Activated CD4-positive, alpha-beta T cell treated with anti-CD3 and anti-CD28 coated beads for 36 hours (primary cell): ENCODE measurements at regions not wholly inside any gene's neighbourhood (a gene's known extent, or its start where the extent isn't known, plus 50 kb on each side); places are given as distances from the start of the nearest gene placed in this dataset.

ENCODE experiments used
- ATAC-seq: fragments of 200-7000 bp; cut with Tn5 transposase; one replicate; pipeline ENCODE4 v1.10.0; 2021; ENCODE audit warnings: mild to moderate bottlenecking, moderate library complexity
- CTCF ChIA-PET: fragments of 350-600 bp; sonication (Branson Sonifier 250); formaldehyde crosslinking; loops from one replicate; lab custom pipeline; 2021; ENCODE audit warnings: antibody characterized with exemption; lab: Charles Lee
- POLR2A ChIA-PET: fragments of 350-600 bp; sonication (Branson Sonifier 250); formaldehyde crosslinking; loops from one replicate; lab custom pipeline; 2021; ENCODE audit warnings: antibody characterized with exemption, inconsistent platforms; lab: Charles Lee
- DNase-seq: peaks from one replicate; pipeline ENCODE4 v3.0.0-alpha.2; 2020
- H3K27ac Mint-ChIP-seq: one replicate; pipeline ENCODE4 v1.8.0; 2021; ENCODE audit warnings: mixed read lengths
- H3K27me3 Mint-ChIP-seq: one replicate; pipeline ENCODE4 v1.8.0; 2021; ENCODE audit warnings: mixed read lengths
- H3K36me3 Mint-ChIP-seq: one replicate; pipeline ENCODE4 v1.8.0; 2021; ENCODE audit warnings: low read depth, mixed read lengths
- H3K4me1 Mint-ChIP-seq: one replicate; pipeline ENCODE4 v1.8.0; 2021; ENCODE audit warnings: mixed read lengths
- H3K4me3 Mint-ChIP-seq: one replicate; pipeline ENCODE4 v1.8.0; 2021; ENCODE audit warnings: mild to moderate bottlenecking, moderate library complexity, mixed read lengths
- H3K9me3 Mint-ChIP-seq: one replicate; pipeline ENCODE4 v1.8.0; 2021; ENCODE audit warnings: low read depth, mixed read lengths
- intact Hi-C, 2 experiments: fragments of 100-400 bp; cut with DNase I in 1 of 2; cut with micrococcal nuclease in 1 of 2; formaldehyde crosslinking; loops; one replicate each; pipeline versions ENCODE4 v1.14.2 to v1.15.1; 2022 to 2024; cut with DNase I, micrococcal nuclease

DNA sequence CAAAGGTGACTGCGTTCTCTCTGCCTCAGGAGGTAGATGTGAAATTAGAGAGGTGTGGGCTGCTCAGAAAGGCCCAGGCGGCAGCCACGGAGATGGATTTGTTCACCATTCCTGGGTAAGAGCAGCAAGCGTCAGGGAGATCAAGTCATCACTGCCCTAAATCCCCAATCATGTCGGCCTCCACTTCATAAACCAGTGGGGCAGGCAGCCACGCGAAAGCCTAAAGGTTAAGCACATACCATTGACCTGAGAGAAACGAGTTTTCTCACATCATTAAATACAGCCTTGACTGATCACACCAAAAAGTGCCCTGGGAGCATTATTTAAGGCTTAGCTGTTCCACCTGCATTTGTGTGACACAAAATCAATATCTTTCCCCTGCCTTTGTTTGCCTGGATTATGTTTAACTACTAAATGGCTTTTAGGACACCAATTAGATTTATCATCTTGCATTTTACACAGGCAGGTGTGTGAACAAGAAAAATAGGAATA is 50.7 kb upstream of the FOXB1 start:
- intact Hi-C loops, result no loop called here
- H3K4me1 Mint-ChIP-seq, result no peaks in the 10 kb centered on the region

DNA sequence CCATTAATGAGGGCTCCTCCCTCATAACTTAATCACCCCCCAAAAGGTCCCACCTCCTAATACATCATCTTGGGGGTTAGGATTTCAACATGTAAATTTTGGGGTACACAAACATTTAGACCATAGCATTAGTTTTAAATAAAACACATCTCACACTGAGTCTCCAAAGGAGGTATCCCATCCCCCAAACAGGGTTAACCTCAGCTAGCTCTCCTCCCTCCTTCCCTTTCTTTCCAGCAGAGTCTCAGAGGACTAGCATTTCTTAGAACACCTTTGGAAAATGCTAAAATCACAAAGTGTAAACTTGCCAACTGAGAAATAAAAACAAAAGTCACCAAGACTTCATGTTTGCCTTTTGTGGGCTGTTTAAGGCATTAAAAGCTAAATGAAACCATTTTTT is 51.2 kb upstream of the FOXB1 start:
- no peaks in the 10 kb centered on the region for H3K4me1 Mint-ChIP-seq
- CTCF ChIA-PET, result interaction anchor here (0.8 to 1.3 kb wide), 2 partner anchors 13 to 20 kb away, joined by 3 to 4 read pairs; no protein-coding TSS in a partner anchor
- POLR2A ChIA-PET, result no interaction called here
- H3K9me3 Mint-ChIP-seq, result peaks cover 4% of the 10 kb centered on the region
- ATAC-seq, result no peak
- intact Hi-C loops, result no loop called here
- H3K36me3 Mint-ChIP-seq, result no peaks in the 10 kb centered on the region
- no peak for DNase-seq
- no peak overlapping the region for H3K4me3 Mint-ChIP-seq
- no peak overlapping the region for H3K27ac Mint-ChIP-seq
- peaks cover 2% of the 10 kb centered on the region for H3K27me3 Mint-ChIP-seq

More for the DNA sequence above, 50.7 kb upstream of the FOXB1 start:
- DNase-seq (no peak), ATAC-seq (no peak)
- ChIA-PET POLR2A (no interaction called here), CTCF (interaction anchor here (0.8 to 1.3 kb wide), 2 partner anchors 13 to 19 kb away, joined by 3 to 4 read pairs; no protein-coding TSS in a partner anchor)
- Mint-ChIP-seq H3K36me3 (no peaks in the 10 kb centered on the region), H3K4me3 (no peak overlapping the region), H3K9me3 (peaks cover 6% of the 10 kb centered on the region), H3K27me3 (peaks cover 2% of the 10 kb centered on the region), H3K27ac (no peak overlapping the region)

DNA sequence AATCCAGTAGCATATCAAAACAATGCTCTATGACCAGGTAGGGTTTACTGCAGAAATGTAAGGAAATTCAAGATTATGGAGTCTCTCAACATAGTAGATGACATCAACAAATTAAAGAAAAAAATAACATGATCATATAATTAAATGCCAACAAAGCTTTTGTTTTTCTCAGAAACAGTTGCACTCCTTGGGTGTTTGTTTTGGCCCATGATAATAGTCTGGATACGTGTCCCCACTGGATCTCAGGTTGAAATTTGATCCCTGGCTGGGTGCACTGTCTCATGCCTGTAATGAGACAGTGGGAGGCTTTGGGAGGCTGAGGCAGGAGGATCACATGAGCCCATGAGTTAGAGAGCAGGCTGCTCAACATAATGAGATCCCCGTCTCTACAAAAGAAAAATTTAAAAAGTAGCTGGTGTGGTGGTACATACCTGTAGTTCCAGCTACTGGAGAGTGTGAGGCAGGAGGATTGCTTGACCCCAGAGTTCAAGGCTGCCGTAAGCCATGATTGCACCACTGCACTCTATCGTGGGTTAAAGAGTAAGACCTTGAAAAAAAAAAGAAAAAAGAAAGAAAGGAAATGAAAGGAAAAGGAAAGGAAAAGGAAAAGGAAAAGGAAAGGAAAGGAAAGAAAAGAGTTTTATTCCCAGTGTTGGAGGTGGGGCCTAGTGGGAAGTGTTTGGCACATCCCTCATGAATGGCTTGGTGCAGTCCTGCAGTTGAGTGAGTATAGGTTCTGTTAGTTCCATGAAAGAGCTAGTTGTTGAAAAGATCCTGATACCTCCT is 53.3 kb upstream of the FOXB1 start:
- Mint-ChIP-seq H3K27ac (no peak overlapping the region), H3K4me3 (no peak overlapping the region), H3K4me1 (no peaks in the 10 kb centered on the region), H3K9me3 (no peaks in the 10 kb centered on the region), H3K27me3 (peaks cover 5% of the 10 kb centered on the region), H3K36me3 (no peaks in the 10 kb centered on the region)
- ATAC-seq (no peak), DNase-seq (no peak)
- ChIA-PET POLR2A (no interaction called here), CTCF (interaction anchor here (0.6 to 1.8 kb wide), 2 partner anchors 15 to 162 kb away, joined by 3 to 4 read pairs; no protein-coding TSS in a partner anchor)
- intact Hi-C loops, result no loop called here

- no peaks in the 10 kb centered on the region for H3K36me3 Mint-ChIP-seq
- ATAC-seq (no peak), DNase-seq (no peak)
- no peak overlapping the region for H3K27ac Mint-ChIP-seq
- no peak overlapping the region for H3K4me3 Mint-ChIP-seq
- peaks cover 5% of the 10 kb centered on the region for H3K27me3 Mint-ChIP-seq
- CTCF ChIA-PET, result interaction anchor here (0.6 kb wide), 1 partner anchor 695 kb away, joined by 3 read pairs; no protein-coding TSS in a partner anchor
- intact Hi-C loops, result no loop called here
- H3K9me3 Mint-ChIP-seq, result no peaks in the 10 kb centered on the region
- POLR2A ChIA-PET, result no interaction called here
- H3K4me1 Mint-ChIP-seq, result no peaks in the 10 kb centered on the region
Measured at GRCh38 chr15:59948924-59949613, 55.0 kb upstream of the FOXB1 start.

DNA sequence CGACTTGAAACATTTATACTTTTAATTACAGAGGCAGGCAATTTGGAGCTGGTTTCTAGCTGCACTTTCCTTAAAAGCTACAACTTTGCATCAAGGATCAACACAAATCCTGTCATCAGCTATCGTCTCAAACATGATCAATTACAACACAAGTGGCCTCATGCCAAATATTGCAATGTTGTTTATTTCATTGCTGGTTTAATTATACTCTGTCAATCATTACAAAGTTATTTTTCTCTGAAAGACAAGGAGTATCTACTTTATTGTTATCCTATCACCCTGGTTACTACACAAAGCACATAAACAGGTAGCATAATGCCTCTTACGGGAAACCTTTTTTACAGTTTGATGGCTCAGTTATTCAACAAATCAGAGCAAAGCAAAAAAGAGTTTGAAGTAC is 58.0 kb upstream of the FOXB1 start:
- Mint-ChIP-seq H3K4me1 (no peaks in the 10 kb centered on the region), H3K27ac (no peak overlapping the region), H3K27me3 (peaks cover 3% of the 10 kb centered on the region), H3K9me3 (no peaks in the 10 kb centered on the region), H3K4me3 (no peak overlapping the region), H3K36me3 (no peaks in the 10 kb centered on the region)
- intact Hi-C loops, result no loop called here
- ChIA-PET CTCF (interaction anchor here (0.9 kb wide), 1 partner anchor 14 kb away, joined by 3 read pairs; no protein-coding TSS in a partner anchor), POLR2A (no interaction called here)
- ATAC-seq (no peak), DNase-seq (no peak)

- ChIA-PET CTCF (no interaction called here), POLR2A (interaction anchor here (0.7 kb wide), 1 partner anchor 249 kb away, joined by 4 read pairs; no protein-coding TSS in a partner anchor)
- Mint-ChIP-seq H3K4me1 (no peaks in the 10 kb centered on the region), H3K27me3 (peaks cover 3% of the 10 kb centered on the region), H3K36me3 (no peaks in the 10 kb centered on the region), H3K4me3 (no peak overlapping the region), H3K9me3 (no peaks in the 10 kb centered on the region), H3K27ac (no peak overlapping the region)
- no peak for ATAC-seq
- no peak for DNase-seq
- intact Hi-C loops, result no loop called here
Measured at GRCh38 chr15:59945036-59945435, 59.1 kb upstream of the FOXB1 start.

GRCh38 chr15:59941612-59942011 is 62.5 kb upstream of the FOXB1 start:
- Mint-ChIP-seq H3K4me1 (no peaks in the 10 kb centered on the region), H3K4me3 (no peak overlapping the region), H3K9me3 (no peaks in the 10 kb centered on the region), H3K36me3 (no peaks in the 10 kb centered on the region), H3K27ac (no peak overlapping the region), H3K27me3 (peaks cover 2% of the 10 kb centered on the region)
- ChIA-PET CTCF (interaction anchor here (0.5 to 0.8 kb wide), 2 partner anchors 10 to 39 kb away, joined by 3 read pairs; no protein-coding TSS in a partner anchor), POLR2A (no interaction called here)
- ATAC-seq, result no peak
- intact Hi-C loops, result no loop called here
- DNase-seq, result no peak

DNA sequence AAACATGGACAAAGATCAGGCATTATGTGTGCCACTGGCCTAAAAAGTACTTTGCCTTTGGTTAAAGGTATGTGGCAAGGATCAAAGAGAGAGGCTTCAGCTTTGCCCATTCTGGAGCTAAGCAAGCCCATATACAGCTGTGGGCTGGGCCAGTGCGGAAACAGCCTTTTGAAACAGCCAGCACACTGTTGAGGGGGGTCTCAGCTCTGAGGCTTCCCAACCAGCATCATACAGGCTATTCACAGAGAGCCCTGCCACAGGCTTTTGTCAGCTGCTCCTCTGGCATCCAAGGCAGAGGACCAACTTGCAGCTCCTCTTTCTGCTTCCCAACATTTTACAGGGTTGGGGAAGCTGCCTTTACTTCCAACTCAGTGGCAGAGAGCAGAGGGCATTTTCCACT is 63.2 kb upstream of the FOXB1 start:
- no peaks in the 10 kb centered on the region for H3K4me1 Mint-ChIP-seq
- peaks cover 6% of the 10 kb centered on the region for H3K27me3 Mint-ChIP-seq
- DNase-seq, result no peak
- CTCF ChIA-PET, result no interaction called here
- POLR2A ChIA-PET, result no interaction called here
- intact Hi-C loops, result no loop called here
- ATAC-seq, result no peak
- H3K4me3 Mint-ChIP-seq, result no peak overlapping the region
- H3K27ac Mint-ChIP-seq, result no peak overlapping the region
- H3K9me3 Mint-ChIP-seq, result no peaks in the 10 kb centered on the region
- H3K36me3 Mint-ChIP-seq, result no peaks in the 10 kb centered on the region

- no peak overlapping the region for H3K4me3 Mint-ChIP-seq
- DNase-seq (no peak), ATAC-seq (no peak)
- no peaks in the 10 kb centered on the region for H3K36me3 Mint-ChIP-seq
- intact Hi-C loops, result no loop called here
- H3K27me3 Mint-ChIP-seq, result peaks cover 6% of the 10 kb centered on the region
- ChIA-PET CTCF (no interaction called here), POLR2A (no interaction called here)
- no peaks in the 10 kb centered on the region for H3K4me1 Mint-ChIP-seq
- no peak overlapping the region for H3K27ac Mint-ChIP-seq
- no peaks in the 10 kb centered on the region for H3K9me3 Mint-ChIP-seq
Measured at GRCh38 chr15:59940456-59940855, 63.7 kb upstream of the FOXB1 start.

- ChIA-PET CTCF (no interaction called here), POLR2A (no interaction called here)
- H3K27ac Mint-ChIP-seq, result no peak overlapping the region
- no peak for DNase-seq
- no peaks in the 10 kb centered on the region for H3K36me3 Mint-ChIP-seq
- no peak for ATAC-seq
- no peak overlapping the region for H3K4me3 Mint-ChIP-seq
- H3K27me3 Mint-ChIP-seq, result peaks cover 6% of the 10 kb centered on the region
- intact Hi-C loops, result no loop called here
- no peaks in the 10 kb centered on the region for H3K4me1 Mint-ChIP-seq
- H3K9me3 Mint-ChIP-seq, result no peaks in the 10 kb centered on the region
Measured at GRCh38 chr15:59936741-59937140, 67.4 kb upstream of the FOXB1 start.

- ChIA-PET CTCF (no interaction called here), POLR2A (no interaction called here)
- intact Hi-C loops, result no loop called here
- H3K27me3 Mint-ChIP-seq, result peaks cover 9% of the 10 kb centered on the region
- DNase-seq (no peak), ATAC-seq (no peak)
- H3K4me1 Mint-ChIP-seq, result no peaks in the 10 kb centered on the region
- H3K36me3 Mint-ChIP-seq, result no peaks in the 10 kb centered on the region
- no peaks in the 10 kb centered on the region for H3K9me3 Mint-ChIP-seq
- no peak overlapping the region for H3K27ac Mint-ChIP-seq
- no peak overlapping the region for H3K4me3 Mint-ChIP-seq
Measured at GRCh38 chr15:59933607-59934006, 70.5 kb upstream of the FOXB1 start.
